Stimulated activated effector memory CD8-positive, alpha-beta T cell treated with anti-CD3 and anti-CD28 coated beads, Interleukin-12 subunit alpha, Interleukin-12 subunit beta, amount 100 ng/mL, for 72 hours (primary cell): ENCODE measurements at regions not wholly inside any gene's neighbourhood (a gene's known extent, or its start where the extent isn't known, plus 50 kb on each side); places are given as distances from the start of the nearest gene placed in this dataset.
A peak's percentile ranks its signal among the peaks of the same experiment; 100 is the strongest.

ENCODE experiments used
- ATAC-seq: fragments of 150-1000 bp; cut with Tn5 transposase; 2 replicates; pipeline ENCODE4 v1.10.0; 2021
- DNase-seq, 2 donors: peaks; one replicate each; pipeline ENCODE4 v3.0.0; 2021 to 2022; ENCODE audit warnings: low spot score in 2 of 2
- H3K27ac Mint-ChIP-seq: one replicate; pipeline ENCODE4 v1.8.0; 2022; ENCODE audit warnings: mild to moderate bottlenecking, mixed read lengths
- H3K36me3 Mint-ChIP-seq: one replicate; pipeline ENCODE4 v1.8.0; 2022; ENCODE audit warnings: mild to moderate bottlenecking, mixed read lengths
- H3K4me1 Mint-ChIP-seq: one replicate; pipeline ENCODE4 v1.8.0; 2022; ENCODE audit warnings: mixed read lengths
- H3K4me3 Mint-ChIP-seq: one replicate; pipeline ENCODE4 v1.8.0; 2022; ENCODE audit warnings: mild to moderate bottlenecking, mixed read lengths
- H3K9me3 Mint-ChIP-seq: one replicate; pipeline ENCODE4 v1.8.0; 2022; ENCODE audit warnings: mixed read lengths

DNA sequence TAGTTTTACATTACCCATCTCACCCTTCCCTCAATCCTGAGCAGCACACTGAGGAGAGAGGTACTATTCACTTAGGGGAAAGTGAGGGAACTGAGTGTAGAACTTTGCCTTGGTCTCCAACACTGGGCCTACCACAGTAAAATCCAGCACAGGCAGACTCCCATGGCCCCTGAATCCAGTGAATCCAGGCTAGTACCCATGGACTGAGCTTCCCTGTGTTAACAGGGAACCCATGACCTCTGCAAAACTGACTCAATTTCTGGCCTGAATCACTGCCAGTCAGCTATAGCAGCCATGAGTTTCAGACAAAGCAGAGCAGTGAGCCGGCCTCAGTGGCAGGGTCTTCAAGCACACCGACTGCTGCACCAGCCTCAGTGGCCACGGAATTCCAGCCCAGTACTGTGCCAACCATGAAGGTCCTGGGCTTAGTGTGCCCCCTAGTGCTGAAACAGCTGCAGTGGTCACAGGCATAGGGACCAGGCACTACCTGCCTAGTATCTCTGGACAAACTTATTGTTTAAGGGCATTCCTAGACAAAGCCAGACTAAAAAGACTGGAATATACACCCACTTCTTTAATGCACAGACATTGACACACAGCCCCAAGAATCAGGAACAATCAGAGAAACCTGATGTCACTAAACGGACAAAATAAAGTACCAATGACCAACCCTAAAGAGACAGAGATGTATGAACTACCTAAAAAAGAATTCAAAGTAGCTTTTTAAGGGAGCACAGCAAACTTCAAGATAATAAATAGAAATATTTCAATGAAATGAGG is 127.4 kb upstream of the RPL34 start:
- Mint-ChIP-seq H3K27ac (no peak overlapping the region), H3K9me3 (peaks cover 16% of the 10 kb centered on the region), H3K4me3 (no peak overlapping the region), H3K4me1 (no peaks in the 10 kb centered on the region), H3K36me3 (no peaks in the 10 kb centered on the region)
- no peak for ATAC-seq
- no peak for DNase-seq

DNA sequence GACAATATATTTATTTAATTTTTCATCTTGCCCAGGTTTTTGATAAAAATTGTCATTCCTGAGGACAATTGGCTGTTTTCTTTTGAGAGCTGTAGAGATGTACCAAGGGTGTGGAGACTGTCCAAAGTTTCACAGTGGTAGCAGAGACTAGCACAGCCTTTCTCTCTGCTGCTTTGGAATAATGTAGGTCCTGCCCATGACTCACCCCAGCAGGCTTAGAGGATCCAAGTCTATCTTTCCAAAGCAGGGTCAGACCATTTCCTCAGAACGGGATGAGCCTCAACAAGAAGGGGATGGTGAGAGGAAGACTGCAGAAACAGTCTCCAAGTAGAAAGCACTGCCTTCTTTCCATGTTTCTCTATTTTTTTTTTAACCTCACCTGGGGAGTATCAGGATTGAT is 131.5 kb upstream of the RPL34 start:
- H3K9me3 Mint-ChIP-seq, result peaks cover 8% of the 10 kb centered on the region
- no peak overlapping the region for H3K4me3 Mint-ChIP-seq
- no peak overlapping the region for H3K27ac Mint-ChIP-seq
- no peaks in the 10 kb centered on the region for H3K36me3 Mint-ChIP-seq
- DNase-seq (no peak), ATAC-seq (no peak)
- peaks cover 4% of the 10 kb centered on the region for H3K4me1 Mint-ChIP-seq

DNA sequence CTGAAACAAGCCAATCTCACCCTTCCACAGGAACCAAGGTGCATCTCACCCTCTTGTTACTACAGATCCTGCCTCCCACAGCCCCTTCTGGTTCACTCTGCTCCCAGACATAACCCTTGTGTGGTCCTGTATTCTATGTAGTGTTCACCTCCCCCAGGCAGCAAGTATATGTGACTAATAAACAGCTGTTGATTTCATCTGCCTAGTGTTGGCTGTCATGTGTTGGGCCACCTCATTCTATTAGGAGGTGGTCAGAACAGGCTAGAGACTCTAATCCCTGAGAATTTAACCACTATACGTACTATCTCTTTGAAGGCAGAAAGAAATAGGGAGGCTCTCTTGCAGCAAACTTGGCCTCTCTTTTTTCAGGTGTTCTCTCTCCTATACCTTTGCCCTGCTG is 134.3 kb upstream of the RPL34 start:
- DNase-seq (no peak), ATAC-seq (no peak)
- Mint-ChIP-seq H3K4me3 (no peak overlapping the region), H3K36me3 (no peaks in the 10 kb centered on the region), H3K4me1 (peaks cover 22% of the 10 kb centered on the region), H3K9me3 (no peaks in the 10 kb centered on the region), H3K27ac (no peak overlapping the region)

- H3K4me3 Mint-ChIP-seq, result no peak overlapping the region
These were observed 136.2 kb upstream of the RPL34 start for GRCh38 chr4:108484187-108484586.

DNA sequence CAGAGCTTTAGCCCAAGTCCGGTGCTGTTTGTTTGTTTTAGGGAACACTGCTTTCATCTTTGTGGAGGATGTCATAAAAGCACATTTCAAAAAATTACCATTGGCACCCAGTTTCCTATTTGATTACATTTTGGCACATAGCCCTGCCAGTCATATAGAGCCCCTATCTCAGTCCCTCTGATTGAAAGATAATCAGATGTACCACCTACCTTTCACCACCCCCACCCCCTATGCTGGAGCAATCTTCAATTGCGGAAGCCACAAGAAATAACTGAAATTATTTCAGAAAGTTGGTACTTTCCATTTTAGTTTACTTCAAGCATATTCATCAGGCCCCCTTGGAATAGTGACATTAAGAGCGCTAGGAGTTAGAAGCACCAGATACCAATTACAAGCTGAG is 136.7 kb upstream of the RPL34 start:
- Mint-ChIP-seq H3K4me3 (peak overlapping the region; percentile 23), H3K4me1 (peaks cover 22% of the 10 kb centered on the region), H3K27ac (no peak overlapping the region), H3K9me3 (no peaks in the 10 kb centered on the region), H3K36me3 (no peaks in the 10 kb centered on the region)
- ATAC-seq, result no peak
- no peak for DNase-seq

More at GRCh38 chr4:108484187-108484586, 136.2 kb upstream of the RPL34 start:
- DNase-seq (no peak), ATAC-seq (peak; percentile 17)
- Mint-ChIP-seq H3K4me1 (peaks cover 22% of the 10 kb centered on the region), H3K9me3 (no peaks in the 10 kb centered on the region), H3K36me3 (no peaks in the 10 kb centered on the region), H3K27ac (no peak overlapping the region)

GRCh38 chr4:108483079-108483478 is 137.3 kb upstream of the RPL34 start:
- ATAC-seq (peak; percentile 85), DNase-seq (peak in 1 of 2 donors; percentile 50)
- peak overlapping the region; percentile 23 for H3K4me3 Mint-ChIP-seq
- H3K36me3 Mint-ChIP-seq, result no peaks in the 10 kb centered on the region
- no peaks in the 10 kb centered on the region for H3K9me3 Mint-ChIP-seq
- H3K27ac Mint-ChIP-seq, result no peak overlapping the region
- H3K4me1 Mint-ChIP-seq, result peaks cover 22% of the 10 kb centered on the region

DNA sequence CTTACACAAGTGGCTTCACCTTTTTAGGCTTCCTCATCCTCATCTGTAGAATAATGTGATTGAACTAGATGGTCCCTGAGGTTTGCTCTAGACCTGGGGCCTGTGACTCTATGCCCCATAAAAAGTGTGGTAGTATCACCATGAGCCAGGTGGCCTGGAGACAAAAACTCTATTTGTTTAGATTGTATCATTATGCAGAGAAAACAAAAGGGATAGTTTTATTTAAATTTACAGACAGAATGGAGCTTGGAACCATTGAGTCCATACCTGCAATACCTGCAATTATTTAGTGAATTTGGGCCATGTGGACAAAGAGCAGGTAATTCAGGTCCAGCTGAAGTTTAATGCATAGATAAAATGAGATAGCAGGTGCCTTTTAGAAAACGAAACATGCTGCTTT is 139.5 kb upstream of the RPL34 start:
- H3K27ac Mint-ChIP-seq, result no peak overlapping the region
- peaks cover 22% of the 10 kb centered on the region for H3K4me1 Mint-ChIP-seq
- no peak overlapping the region for H3K4me3 Mint-ChIP-seq
- ATAC-seq, result no peak
- no peaks in the 10 kb centered on the region for H3K9me3 Mint-ChIP-seq
- DNase-seq, result no peak
- H3K36me3 Mint-ChIP-seq, result no peaks in the 10 kb centered on the region

- H3K36me3 Mint-ChIP-seq, result no peaks in the 10 kb centered on the region
- no peak overlapping the region for H3K4me3 Mint-ChIP-seq
- ATAC-seq (no peak), DNase-seq (no peak)
- peaks cover 7% of the 10 kb centered on the region for H3K4me1 Mint-ChIP-seq
- H3K9me3 Mint-ChIP-seq, result no peaks in the 10 kb centered on the region
- no peak overlapping the region for H3K27ac Mint-ChIP-seq
These were observed 142.8 kb upstream of the RPL34 start for GRCh38 chr4:108477527-108478108.

GRCh38 chr4:108473163-108473720 is 147.1 kb upstream of the RPL34 start:
- Mint-ChIP-seq H3K36me3 (no peaks in the 10 kb centered on the region), H3K9me3 (no peaks in the 10 kb centered on the region), H3K27ac (no peak overlapping the region), H3K4me1 (no peaks in the 10 kb centered on the region), H3K4me3 (no peak overlapping the region)
- ATAC-seq (no peak), DNase-seq (no peak)

GRCh38 chr4:108466936-108467902 is 153.2 kb upstream of the RPL34 start:
- ATAC-seq (peak; percentile 87), DNase-seq (no peak)
- H3K36me3 Mint-ChIP-seq, result no peaks in the 10 kb centered on the region
- no peak overlapping the region for H3K27ac Mint-ChIP-seq
- H3K9me3 Mint-ChIP-seq, result no peaks in the 10 kb centered on the region
- no peaks in the 10 kb centered on the region for H3K4me1 Mint-ChIP-seq
- H3K4me3 Mint-ChIP-seq, result no peak overlapping the region

DNA sequence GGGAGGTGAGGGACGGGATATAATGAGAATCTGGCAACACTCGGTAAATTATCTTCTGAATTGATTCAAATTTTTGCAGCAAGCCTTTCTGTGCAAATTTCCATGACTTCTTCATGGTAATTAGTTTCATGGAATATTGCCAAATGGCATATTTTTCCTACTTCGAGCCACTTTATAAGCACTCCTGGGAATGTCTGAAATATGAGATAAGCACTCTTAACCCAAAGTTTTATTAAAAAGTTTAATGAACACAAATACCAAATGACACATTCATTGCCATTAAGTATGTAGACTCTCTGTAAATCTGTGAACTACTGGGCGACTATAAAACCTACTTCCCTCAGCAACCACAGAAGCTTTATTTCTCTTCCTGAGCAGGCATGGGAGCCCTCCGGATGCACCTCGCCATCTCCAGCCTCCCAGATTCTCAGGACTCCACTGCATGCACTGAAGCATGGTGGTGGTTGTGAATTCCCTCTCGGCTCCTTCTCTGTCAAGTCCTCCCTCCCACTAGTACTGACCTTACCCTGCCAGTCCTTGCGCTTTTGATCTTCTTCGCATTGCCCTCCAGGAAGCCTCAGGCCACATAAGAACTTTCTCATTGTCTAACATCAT is 154.4 kb upstream of the RPL34 start:
- ATAC-seq (no peak), DNase-seq (no peak)
- Mint-ChIP-seq H3K4me1 (no peaks in the 10 kb centered on the region), H3K36me3 (no peaks in the 10 kb centered on the region), H3K9me3 (no peaks in the 10 kb centered on the region), H3K4me3 (no peak overlapping the region), H3K27ac (no peak overlapping the region)

DNA sequence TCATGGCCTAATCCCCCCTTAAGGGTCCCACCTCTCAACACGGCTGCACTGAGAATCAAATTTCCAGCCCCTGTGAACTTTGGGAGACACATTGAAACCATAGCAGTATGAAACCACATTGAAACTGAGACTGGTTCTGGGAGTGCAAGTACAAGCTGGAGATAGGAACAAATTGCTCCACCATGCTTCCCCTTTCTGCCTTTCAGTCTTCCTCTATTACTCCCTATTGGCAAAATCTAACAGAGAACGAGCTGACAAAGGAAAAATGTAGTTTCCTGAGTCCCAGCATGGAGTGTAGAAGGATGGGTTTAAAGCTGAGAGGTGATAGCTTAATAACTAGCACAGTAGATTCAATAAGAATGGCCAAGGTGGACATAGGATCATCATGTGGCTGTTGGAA is 161.7 kb upstream of the RPL34 start:
- ATAC-seq (no peak), DNase-seq (no peak)
- Mint-ChIP-seq H3K4me1 (no peaks in the 10 kb centered on the region), H3K27ac (no peak overlapping the region), H3K4me3 (no peak overlapping the region), H3K9me3 (no peaks in the 10 kb centered on the region), H3K36me3 (no peaks in the 10 kb centered on the region)

- DNase-seq (no peak), ATAC-seq (no peak)
- no peaks in the 10 kb centered on the region for H3K9me3 Mint-ChIP-seq
- H3K4me1 Mint-ChIP-seq, result no peaks in the 10 kb centered on the region
- H3K27ac Mint-ChIP-seq, result no peak overlapping the region
- no peaks in the 10 kb centered on the region for H3K36me3 Mint-ChIP-seq
- no peak overlapping the region for H3K4me3 Mint-ChIP-seq
These were observed 166.1 kb upstream of the RPL34 start for GRCh38 chr4:108454227-108454626.

GRCh38 chr4:108453366-108453765 is 167.0 kb upstream of the RPL34 start:
- no peaks in the 10 kb centered on the region for H3K9me3 Mint-ChIP-seq
- DNase-seq (no peak), ATAC-seq (no peak)
- no peak overlapping the region for H3K4me3 Mint-ChIP-seq
- no peaks in the 10 kb centered on the region for H3K4me1 Mint-ChIP-seq
- H3K27ac Mint-ChIP-seq, result no peak overlapping the region
- no peaks in the 10 kb centered on the region for H3K36me3 Mint-ChIP-seq
